Activated CD8-positive, alpha-beta memory T cell treated with anti-CD3 and anti-CD28 coated beads for 1 hour (primary cell): ENCODE measurements at regions not wholly inside any gene's neighbourhood (a gene's known extent, or its start where the extent isn't known, plus 50 kb on each side); places are given as distances from the start of the nearest gene placed in this dataset.
"Not testable (repeated sequence)": the region's sequence is repeated elsewhere in the genome, so short reads cannot be mapped to it uniquely, and the experiment has no call there.

ENCODE experiments used
- DNase-seq, 2 donors: peaks; one replicate each; pipeline ENCODE4 v3.0.0-alpha.2; 2020; ENCODE audit warnings: low read depth in 1 of 2; ENCODE audit errors: extremely low read depth in 1 of 2

DNA sequence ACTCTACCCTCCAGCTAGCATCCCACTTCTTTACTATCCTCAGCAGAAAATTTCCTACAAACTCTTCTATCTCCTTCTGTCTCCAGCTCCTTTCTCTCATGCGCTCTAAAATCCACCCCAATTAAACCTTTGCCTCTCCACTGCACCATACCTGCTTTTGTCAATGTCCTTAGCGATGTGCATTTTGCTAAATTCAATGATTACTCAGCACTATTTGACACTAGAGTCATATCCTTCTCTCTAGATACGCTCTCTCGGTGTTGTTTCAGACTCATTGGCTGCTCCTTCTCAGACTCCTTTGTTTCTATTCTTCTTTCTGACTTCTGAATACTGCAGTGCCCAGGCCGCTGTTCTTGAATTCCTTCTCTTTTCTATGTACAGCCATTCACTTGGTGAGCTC is 144.2 kb downstream of the HLX start:
- DNase-seq, result no peak

DNA sequence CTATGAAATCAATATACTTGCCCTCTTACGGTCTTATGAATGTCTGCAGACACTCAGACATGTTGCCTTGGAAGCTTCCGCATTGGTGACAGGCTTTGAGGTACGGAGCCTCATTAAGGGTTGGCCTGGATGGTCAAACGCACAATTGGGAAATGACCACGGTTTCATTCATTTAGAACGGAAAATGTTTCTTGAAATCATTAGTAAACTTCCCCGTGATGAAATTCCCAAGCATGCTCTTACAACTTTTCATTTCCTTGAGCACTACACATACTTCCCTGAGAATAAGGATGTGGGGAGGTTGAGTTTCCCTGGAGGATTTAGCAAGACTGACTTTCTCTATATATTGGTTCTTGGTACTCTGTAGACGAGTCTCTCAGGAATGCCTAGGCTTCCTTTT is 146.3 kb downstream of the HLX start:
- DNase-seq, result no peak

DNA sequence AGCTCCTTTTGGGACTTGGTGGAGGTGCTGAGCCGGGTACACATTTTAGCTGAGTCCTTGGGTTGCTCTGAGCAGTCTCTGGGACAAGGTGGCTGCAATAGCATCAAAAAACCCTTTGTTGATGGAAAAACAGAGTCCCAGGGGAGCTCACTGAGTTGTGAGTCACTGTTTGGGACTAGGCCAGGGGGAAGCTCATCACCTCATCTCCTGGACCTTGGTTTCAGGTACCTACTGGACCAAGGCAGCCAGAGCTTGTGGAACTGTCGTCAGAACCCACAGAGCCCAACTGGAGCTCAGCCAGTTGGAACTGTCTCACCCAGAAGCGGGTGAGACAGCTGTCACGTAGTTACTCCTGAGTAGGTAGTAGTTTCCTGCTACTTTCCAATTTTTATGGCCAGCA is 146.7 kb downstream of the HLX start:
- no peak for DNase-seq

DNA sequence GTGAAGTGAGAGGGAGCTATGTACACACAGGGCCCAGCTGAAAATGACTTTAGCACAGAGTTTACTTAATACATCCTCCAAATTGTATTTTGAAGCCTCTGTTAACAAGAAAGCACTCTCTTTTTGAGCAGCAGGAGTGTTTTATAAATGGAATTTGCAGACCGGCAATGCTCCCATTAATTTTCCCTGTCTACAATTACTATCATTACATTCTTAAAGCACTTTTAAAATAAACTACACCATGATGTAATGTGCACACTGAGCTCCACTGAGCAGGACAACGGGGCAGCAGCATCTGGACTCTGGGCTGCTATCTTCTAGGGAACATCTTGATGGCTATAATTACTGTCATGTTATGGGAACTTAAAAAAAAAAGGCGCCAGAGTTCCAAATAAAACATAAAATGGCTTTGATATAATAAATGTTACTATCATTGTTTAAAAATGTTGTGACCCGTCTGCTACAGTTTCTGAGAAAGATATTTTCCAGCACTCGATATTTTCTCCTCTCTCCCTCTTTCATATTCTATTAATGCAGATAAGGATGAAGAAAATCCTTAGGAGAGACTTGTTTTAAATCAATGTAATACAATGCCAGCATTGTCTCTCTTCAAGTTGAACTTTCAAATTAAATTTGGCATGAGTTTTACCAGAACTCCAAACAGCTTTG is 150.9 kb downstream of the HLX start:
- DNase-seq, result no peak

DNA sequence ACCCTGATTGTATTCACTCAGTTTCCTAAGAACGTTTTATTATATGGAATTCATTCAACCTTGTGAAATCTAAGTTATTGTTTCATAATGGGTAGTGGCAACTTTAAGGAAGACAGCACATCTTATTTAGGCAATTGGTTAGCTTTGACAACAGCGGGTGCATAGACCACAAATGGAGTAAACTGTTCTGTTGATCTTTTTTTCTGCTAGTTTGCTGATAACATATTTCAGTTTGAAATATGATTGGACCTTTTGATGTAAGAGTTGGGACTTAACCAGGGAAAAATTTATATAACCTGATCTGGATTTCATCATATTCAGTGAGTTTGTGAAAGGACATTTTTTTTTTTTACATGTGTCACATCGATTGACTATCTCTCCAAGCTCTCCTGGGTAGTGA is 151.7 kb downstream of the HLX start:
- no peak for DNase-seq

DNA sequence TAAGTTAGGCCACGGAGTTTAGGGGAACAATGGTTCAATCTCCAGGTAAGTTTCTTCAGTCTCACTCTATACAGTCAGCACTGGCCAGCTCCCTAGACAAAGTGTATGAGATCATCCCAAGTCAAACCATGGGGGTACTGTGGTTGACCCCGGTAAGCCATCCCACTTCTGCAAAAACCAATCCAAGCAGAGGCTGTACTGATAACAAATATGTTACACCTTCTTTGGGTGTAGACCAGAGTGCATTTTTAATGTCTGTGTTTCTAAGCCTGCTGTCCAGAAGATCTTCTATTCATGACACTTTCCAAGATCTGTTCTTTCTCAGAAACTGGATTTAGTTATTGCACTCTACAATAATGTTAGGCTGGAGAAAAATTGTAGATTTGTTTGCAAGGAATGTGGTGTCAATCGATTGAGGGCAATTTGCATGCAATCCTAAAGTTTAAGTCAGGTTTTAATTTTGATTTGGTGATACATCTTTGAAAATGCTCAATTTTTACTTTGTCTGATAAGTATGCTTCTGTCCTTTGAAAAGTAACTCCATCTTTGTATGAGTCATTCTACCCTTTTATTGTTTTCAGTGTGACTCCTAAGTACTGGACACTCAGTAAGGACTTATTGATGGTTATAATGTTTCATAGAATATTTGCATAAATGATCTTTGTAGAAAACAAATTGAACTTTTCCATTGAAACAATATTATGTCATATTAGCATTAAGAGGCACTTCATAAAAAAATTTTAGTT is 152.4 kb downstream of the HLX start:
- DNase-seq, result no peak

GRCh38 chr1:221032204-221032585 is 153.0 kb downstream of the HLX start:
- no peak for DNase-seq

DNA sequence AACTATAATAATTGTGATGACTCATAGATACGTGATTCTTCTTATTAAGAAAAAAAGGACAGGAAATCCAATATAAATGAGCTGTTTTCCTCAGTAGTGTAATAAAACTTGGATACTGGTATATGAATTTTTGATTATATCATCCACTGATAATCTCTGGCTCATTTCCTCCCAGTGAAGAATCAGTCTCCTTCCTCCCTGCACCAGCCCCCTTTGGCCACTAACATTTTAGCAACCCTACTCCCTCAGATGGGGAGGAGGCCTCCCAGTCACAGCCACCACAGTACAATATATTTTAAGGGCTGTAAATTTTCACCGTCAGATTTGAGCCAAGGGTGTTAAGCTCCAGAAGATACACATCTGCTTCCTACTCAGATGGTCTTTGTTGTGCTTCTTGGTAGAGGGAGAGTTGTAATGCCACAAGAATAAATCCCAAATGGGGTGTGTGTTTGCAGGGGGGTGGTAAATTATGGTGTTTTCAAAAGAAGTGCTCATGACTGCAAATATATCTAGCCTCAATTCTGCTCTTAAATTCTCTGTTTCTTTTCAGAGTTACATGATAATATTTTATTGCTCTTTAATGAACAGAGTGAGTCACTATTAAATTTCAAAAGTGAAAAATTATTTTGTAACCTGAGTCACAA is 153.5 kb downstream of the HLX start:
- no peak for DNase-seq

DNA sequence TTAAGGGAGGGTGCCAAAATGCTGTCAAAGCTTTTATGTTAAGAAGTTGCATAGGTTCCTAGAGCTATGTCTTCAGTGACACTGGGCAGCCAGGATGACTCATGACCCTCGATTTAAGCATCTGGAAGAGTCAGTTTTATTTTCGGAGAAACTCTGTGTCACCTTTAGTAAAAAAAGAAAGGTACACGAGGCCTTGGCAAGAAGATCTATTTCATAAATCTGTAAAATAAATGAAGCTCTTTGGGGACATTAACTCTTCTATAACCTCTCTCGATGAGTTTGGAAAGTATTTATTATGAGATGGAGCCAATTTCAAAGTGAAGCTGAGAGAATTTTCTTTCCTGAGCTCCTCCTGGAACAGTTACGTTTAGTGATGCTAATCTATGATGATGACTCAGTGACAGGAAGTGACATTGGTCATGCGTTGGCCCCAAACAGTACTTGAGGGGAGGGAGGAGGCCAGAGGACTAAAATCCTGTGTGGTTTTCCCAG is 156.5 kb downstream of the HLX start:
- no peak for DNase-seq

DNA sequence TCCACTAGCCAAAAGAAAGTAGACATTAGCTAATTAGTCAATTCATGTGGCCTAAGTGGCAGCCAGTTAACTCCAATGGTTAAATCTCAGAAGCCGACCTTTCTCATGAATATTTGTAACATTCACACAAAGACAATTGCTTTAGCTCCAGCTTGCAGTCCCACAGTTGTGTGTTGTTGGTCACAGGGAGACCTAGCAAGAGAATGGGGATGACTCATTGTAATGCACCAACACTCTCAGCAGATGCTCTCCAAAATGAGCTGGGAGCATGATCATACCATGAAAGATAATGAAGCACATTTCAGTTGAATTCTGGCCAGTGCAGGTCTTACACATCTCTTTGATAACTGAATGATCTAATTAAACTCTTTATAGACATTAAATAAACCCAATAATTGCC is 160.4 kb downstream of the HLX start:
- no peak for DNase-seq

DNA sequence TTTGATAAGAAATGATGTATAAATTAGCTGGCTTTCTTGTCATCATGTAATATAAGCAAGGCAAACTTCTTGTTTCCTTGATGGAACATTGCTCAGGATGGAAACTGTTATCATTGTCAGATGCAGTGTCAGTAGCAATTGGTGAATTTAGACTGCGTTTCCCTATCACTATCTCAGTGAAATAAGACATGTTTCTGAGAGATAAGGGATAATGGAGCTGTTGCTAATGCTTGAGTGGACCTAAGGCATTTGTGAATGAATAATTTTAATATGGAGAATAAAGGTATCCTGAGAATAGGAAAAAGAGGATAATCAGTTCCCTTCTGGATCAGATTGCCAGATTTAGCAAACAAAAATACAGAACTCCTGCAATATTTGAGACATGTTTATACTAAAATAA is 160.9 kb downstream of the HLX start:
- DNase-seq, result no peak

GRCh38 chr1:221040691-221041285 is 161.5 kb downstream of the HLX start:
- no peak for DNase-seq

DNA sequence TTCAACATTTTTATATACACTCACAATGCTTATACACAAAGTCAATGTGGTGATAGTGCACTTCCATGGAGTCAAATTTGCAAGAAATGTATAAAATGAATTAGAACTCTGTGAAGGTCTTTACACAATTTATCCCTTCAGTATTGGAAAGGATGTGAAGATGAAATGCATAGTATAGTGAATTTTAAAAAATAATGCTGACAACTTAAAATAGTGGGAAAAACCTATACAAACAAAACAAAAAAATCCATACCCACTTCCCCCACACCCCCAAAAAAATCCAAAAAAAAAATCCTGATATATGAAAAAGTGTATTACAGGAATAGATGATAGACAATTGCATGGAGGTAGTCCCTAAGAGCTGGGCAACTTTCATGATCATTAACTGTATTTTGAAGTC is 165.3 kb downstream of the HLX start:
- DNase-seq, result no peak

- no peak for DNase-seq
These were observed 165.9 kb downstream of the HLX start for GRCh38 chr1:221045151-221045550.

GRCh38 chr1:221045842-221046831 is 166.9 kb downstream of the HLX start:
- no peak for DNase-seq

DNA sequence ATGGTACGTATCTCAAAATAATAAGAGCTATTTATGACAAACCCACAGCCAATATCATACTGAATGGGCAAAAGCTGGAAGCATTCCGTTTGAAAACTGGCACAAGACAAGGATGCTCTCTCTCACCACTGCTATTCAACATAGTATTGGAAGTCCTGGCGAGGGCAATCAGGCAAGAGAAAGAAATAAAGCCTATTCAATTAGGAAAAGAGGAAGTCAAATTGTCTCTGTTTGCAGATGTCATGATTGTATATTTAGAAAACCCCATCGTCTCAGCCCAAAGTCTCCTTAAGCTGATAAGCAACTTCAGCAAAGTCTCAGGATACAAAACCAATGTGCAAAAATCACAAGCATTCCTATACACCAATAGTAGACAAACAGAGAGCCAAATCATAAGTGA is 172.1 kb downstream of the HLX start:
- DNase-seq, result not testable (repeated sequence)

DNA sequence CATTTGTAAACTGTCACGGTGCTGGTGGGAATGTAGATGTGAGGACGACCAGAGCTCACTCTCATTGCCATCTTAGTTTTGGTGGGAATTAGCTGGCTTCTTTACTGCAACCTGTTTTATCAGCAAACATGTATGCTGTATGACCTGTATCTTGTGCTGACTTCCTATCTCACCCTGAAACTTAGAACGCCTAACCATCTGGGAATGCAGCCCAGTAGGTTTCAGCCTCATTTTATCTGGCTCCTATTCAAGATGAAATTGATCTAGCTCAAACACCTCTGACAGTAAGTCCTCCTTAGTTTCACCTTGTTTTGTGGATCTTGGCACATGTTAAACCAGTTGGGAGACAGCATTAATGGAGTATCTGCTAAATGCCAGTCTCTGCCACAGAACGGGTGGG is 174.6 kb downstream of the HLX start:
- no peak for DNase-seq

- DNase-seq, result no peak
These were observed 180.3 kb downstream of the HLX start for GRCh38 chr1:221059506-221059905.

GRCh38 chr1:221063651-221064050 is 184.4 kb downstream of the HLX start:
- DNase-seq, result no peak

DNA sequence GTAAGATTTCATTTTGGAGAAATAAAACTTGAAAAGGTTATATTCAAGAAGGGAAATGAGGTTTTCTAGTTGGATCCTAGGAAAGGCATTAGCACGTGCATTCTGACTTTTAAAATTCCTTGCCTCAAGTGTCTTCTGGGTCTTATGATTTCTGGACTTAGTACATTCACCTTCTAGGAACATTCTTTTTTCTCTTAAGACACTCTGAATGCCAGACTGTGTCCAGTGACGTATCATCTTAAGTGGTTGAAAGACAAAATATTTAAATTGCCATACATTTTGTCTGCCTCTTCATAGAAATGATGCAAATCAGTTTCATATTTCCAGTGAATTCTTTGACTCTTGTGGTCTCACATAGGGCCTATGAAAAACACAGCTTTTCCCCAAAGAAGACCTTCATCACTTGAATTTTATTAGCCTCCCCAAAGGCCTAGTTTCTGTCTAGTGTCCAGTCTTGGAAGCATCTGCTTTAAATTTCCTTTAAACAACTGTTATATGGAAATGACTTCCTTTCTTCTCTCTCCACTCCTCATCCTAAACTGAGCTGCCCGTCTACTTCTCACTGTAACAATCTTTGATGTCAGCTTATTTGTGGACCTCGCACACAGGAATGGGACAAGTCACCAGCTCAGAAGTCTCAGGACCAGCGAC is 187.2 kb downstream of the HLX start:
- DNase-seq, result no peak
